ENCODE measurements at regions not wholly inside any gene's neighbourhood (a gene's known extent, or its start where the extent isn't known, plus 50 kb on each side); places are given as distances from the start of the nearest gene placed in this dataset.
"Not testable (repeated sequence)": the region's sequence is repeated elsewhere in the genome, so short reads cannot be mapped to it uniquely, and the experiment has no call there.

- no peak for DNase-seq (ENCODE audit: low spot score)
Measured at GRCh38 chr11:39462506-39462905, 1996.9 kb downstream of the LRRC4C start.

GRCh38 chr11:39461066-39461465 lies 1998.4 kb downstream of the LRRC4C start:
- DNase-seq (ENCODE audit: low spot score), result no peak

GRCh38 chr11:39459606-39460005 lies 1999.8 kb downstream of the LRRC4C start:
- DNase-seq (ENCODE audit: low spot score), result no peak

GRCh38 chr11:39458481-39458880 lies 2001.0 kb downstream of the LRRC4C start:
- no peak for DNase-seq (ENCODE audit: low spot score)

- DNase-seq (ENCODE audit: low spot score), result no peak
Measured at GRCh38 chr11:39443424-39444022, 2015.9 kb downstream of the LRRC4C start.

GRCh38 chr11:39442177-39442576 lies 2017.3 kb downstream of the LRRC4C start:
- DNase-seq (ENCODE audit: low spot score), result no peak

GRCh38 chr11:39435641-39436040 lies 2023.8 kb downstream of the LRRC4C start:
- DNase-seq (ENCODE audit: low spot score), result no peak

- no peak for DNase-seq (ENCODE audit: low spot score)
Measured at GRCh38 chr11:39434466-39434865, 2025.0 kb downstream of the LRRC4C start.

GRCh38 chr11:39432929-39433328 lies 2026.5 kb downstream of the LRRC4C start:
- DNase-seq (ENCODE audit: low spot score), result no peak

GRCh38 chr11:39425226-39425625 lies 2034.2 kb downstream of the LRRC4C start:
- no peak for DNase-seq (ENCODE audit: low spot score)

GRCh38 chr11:39412117-39412516 lies 2047.3 kb downstream of the LRRC4C start:
- DNase-seq (ENCODE audit: low spot score), result no peak

- no peak for DNase-seq (ENCODE audit: low spot score)
Measured at GRCh38 chr11:39385911-39386310, 2073.5 kb downstream of the LRRC4C start.

- DNase-seq (ENCODE audit: low spot score), result peak; percentile 56
Measured at GRCh38 chr11:39374963-39375698, 2084.3 kb downstream of the LRRC4C start.

GRCh38 chr11:39367534-39367933 lies 2091.9 kb downstream of the LRRC4C start:
- peak; percentile 21 for DNase-seq (ENCODE audit: low spot score)

- DNase-seq (ENCODE audit: low spot score), result no peak
Measured at GRCh38 chr11:39365809-39366436, 2093.5 kb downstream of the LRRC4C start.

GRCh38 chr11:39363571-39363970 lies 2095.9 kb downstream of the LRRC4C start:
- DNase-seq (ENCODE audit: low spot score), result no peak

GRCh38 chr11:39361557-39361956 lies 2097.9 kb downstream of the LRRC4C start:
- DNase-seq (ENCODE audit: low spot score), result no peak

GRCh38 chr11:39345834-39346442 lies 2113.5 kb downstream of the LRRC4C start:
- no peak for DNase-seq (ENCODE audit: low spot score)

GRCh38 chr11:39341461-39341860 lies 2118.0 kb downstream of the LRRC4C start:
- DNase-seq (ENCODE audit: low spot score), result no peak

- not testable (repeated sequence) for DNase-seq (ENCODE audit: low spot score)
Measured at GRCh38 chr11:39333006-39333405, 2126.4 kb downstream of the LRRC4C start.

GRCh38 chr11:39327302-39327701 lies 2132.2 kb downstream of the LRRC4C start:
- DNase-seq (ENCODE audit: low spot score), result no peak

GRCh38 chr11:39311888-39312287 lies 2147.6 kb downstream of the LRRC4C start:
- not testable (repeated sequence) for DNase-seq (ENCODE audit: low spot score)

- DNase-seq (ENCODE audit: low spot score), result no peak
Measured at GRCh38 chr11:39304586-39304985, 2154.9 kb downstream of the LRRC4C start.
